ENCODE measurements at regions not wholly inside any gene's neighbourhood (a gene's known extent, or its start where the extent isn't known, plus 50 kb on each side); places are given as distances from the start of the nearest gene placed in this dataset.

GRCh38 chr6:84360039-84360438 lies 132.6 kb upstream of the CEP162 start:
- Histone ChIP-seq H3K27me3 (ENCODE audit: insufficient read depth, low read depth, severe bottlenecking) (peaks cover 13% of the 10 kb centered on the region), H3K27ac (no peak overlapping the region), H3K36me3 (no peaks in the 10 kb centered on the region), H3K9me3 (ENCODE audit: severe bottlenecking) (no peaks in the 10 kb centered on the region), H3K4me3 (ENCODE audit: low read depth, low read length) (no peak overlapping the region)
- TF ChIP-seq CTCF (IDR thresholded peaks at IDR 0.05; ENCODE audit: low read depth, low read length) = no peak
- DNase-seq = no peak

GRCh38 chr6:84358581-84358980 lies 131.1 kb upstream of the CEP162 start:
- no peaks in the 10 kb centered on the region for H3K36me3 ChIP-seq
- H3K9me3 ChIP-seq (ENCODE audit: severe bottlenecking) = no peaks in the 10 kb centered on the region
- H3K4me3 ChIP-seq (ENCODE audit: low read depth, low read length) = no peak overlapping the region
- no peak for TF ChIP-seq CTCF (IDR thresholded peaks at IDR 0.05; ENCODE audit: low read depth, low read length)
- peaks cover 13% of the 10 kb centered on the region for H3K27me3 ChIP-seq (ENCODE audit: insufficient read depth, low read depth, severe bottlenecking)
- DNase-seq = no peak
- no peak overlapping the region for H3K27ac ChIP-seq

- peaks cover 13% of the 10 kb centered on the region for H3K27me3 ChIP-seq (ENCODE audit: insufficient read depth, low read depth, severe bottlenecking)
- no peak overlapping the region for H3K27ac ChIP-seq
- H3K4me3 ChIP-seq (ENCODE audit: low read depth, low read length) = no peak overlapping the region
- no peaks in the 10 kb centered on the region for H3K36me3 ChIP-seq
- no peaks in the 10 kb centered on the region for H3K9me3 ChIP-seq (ENCODE audit: severe bottlenecking)
- no peak for DNase-seq
- TF ChIP-seq CTCF (IDR thresholded peaks at IDR 0.05; ENCODE audit: low read depth, low read length) = no peak
Measured at GRCh38 chr6:84357631-84358030, 130.2 kb upstream of the CEP162 start.

GRCh38 chr6:84356907-84357306 lies 129.5 kb upstream of the CEP162 start:
- no peak for DNase-seq
- TF ChIP-seq CTCF (IDR thresholded peaks at IDR 0.05; ENCODE audit: low read depth, low read length) = no peak
- Histone ChIP-seq H3K4me3 (ENCODE audit: low read depth, low read length) (no peak overlapping the region), H3K36me3 (no peaks in the 10 kb centered on the region), H3K27me3 (ENCODE audit: insufficient read depth, low read depth, severe bottlenecking) (peaks cover 13% of the 10 kb centered on the region), H3K9me3 (ENCODE audit: severe bottlenecking) (no peaks in the 10 kb centered on the region), H3K27ac (no peak overlapping the region)

GRCh38 chr6:84353459-84354423 lies 126.3 kb upstream of the CEP162 start:
- peaks cover 11% of the 10 kb centered on the region for H3K27me3 ChIP-seq (ENCODE audit: insufficient read depth, low read depth, severe bottlenecking)
- no peaks in the 10 kb centered on the region for H3K36me3 ChIP-seq
- DNase-seq = no peak
- no peak overlapping the region for H3K27ac ChIP-seq
- no peak overlapping the region for H3K4me3 ChIP-seq (ENCODE audit: low read depth, low read length)
- TF ChIP-seq CTCF (IDR thresholded peaks at IDR 0.05; ENCODE audit: low read depth, low read length) = no peak
- H3K9me3 ChIP-seq (ENCODE audit: severe bottlenecking) = no peaks in the 10 kb centered on the region

All from WERI-Rb-1 (cell line).